H9 (cell line): ENCODE measurements at regions not wholly inside any gene's neighbourhood (a gene's known extent, or its start where the extent isn't known, plus 50 kb on each side); places are given as distances from the start of the nearest gene placed in this dataset.

ENCODE experiments used
- DNase-seq: peaks from one replicate; pipeline ENCODE4 v3.0.0-alpha.2; 2017
- H2AFZ ChIP-seq: one replicate; pipeline ENCODE4 v1.6.1; 2013; ENCODE audit warnings: mild to moderate bottlenecking, low read length, control low read depth, moderate library complexity
- H2AK5ac ChIP-seq: 2 replicates; pipeline ENCODE4 v1.6.1; 2013; ENCODE audit warnings: low read length, control low read depth, mixed read lengths; ENCODE audit not compliant: insufficient read length
- H2BK120ac ChIP-seq: one replicate; pipeline ENCODE4 v1.6.1; 2013; ENCODE audit warnings: low read depth, mild to moderate bottlenecking, low read length, control low read depth, inconsistent platforms; ENCODE audit not compliant: poor library complexity, severe bottlenecking
- H2BK12ac ChIP-seq: 2 replicates; pipeline ENCODE4 v1.6.1; 2013; ENCODE audit warnings: low read length, control low read depth, mixed read lengths, low read depth; ENCODE audit not compliant: insufficient read length
- H2BK15ac ChIP-seq: 2 replicates; pipeline ENCODE4 v1.6.1; 2013; ENCODE audit warnings: low read depth, low read length, control low read depth
- H2BK20ac ChIP-seq: one replicate; pipeline ENCODE4 v1.6.1; 2013; ENCODE audit warnings: low read depth, mild to moderate bottlenecking, low read length, control low read depth, inconsistent platforms; ENCODE audit not compliant: poor library complexity, severe bottlenecking
- H2BK5ac ChIP-seq: 2 replicates; pipeline ENCODE4 v1.6.1; 2013; ENCODE audit warnings: low read length, control low read depth, mixed read lengths; ENCODE audit not compliant: insufficient read length
- H3K14ac ChIP-seq: 2 replicates; pipeline ENCODE4 v1.6.1; 2013; ENCODE audit warnings: low read length, control low read depth; ENCODE audit not compliant: insufficient read depth
- H3K18ac ChIP-seq: 2 replicates; pipeline ENCODE4 v1.6.1; 2013; ENCODE audit warnings: low read depth, mild to moderate bottlenecking, mixed read lengths, low read length, control low read depth; ENCODE audit not compliant: insufficient read length
- H3K23ac ChIP-seq: 2 replicates; pipeline ENCODE4 v1.6.1; 2013; ENCODE audit warnings: low read length, control low read depth, mixed read lengths, low read depth; ENCODE audit not compliant: insufficient read length
- H3K23me2 ChIP-seq: 2 replicates; pipeline ENCODE4 v1.6.1; 2013; ENCODE audit warnings: low read depth, mild to moderate bottlenecking, mixed read lengths, low read length, control low read depth; ENCODE audit not compliant: insufficient read length, poor library complexity, severe bottlenecking
- H3K27ac ChIP-seq: 2 replicates; pipeline ENCODE4 v1.5.1; 2013; ENCODE audit warnings: low read length, control low read depth, mixed read lengths, low read depth; ENCODE audit not compliant: insufficient read length
- H3K27me3 ChIP-seq: 2 replicates; pipeline ENCODE4 v1.6.1; 2013; ENCODE audit warnings: low read length, control low read depth, inconsistent platforms; ENCODE audit not compliant: insufficient read depth
- H3K4ac ChIP-seq: 2 replicates; pipeline ENCODE4 v1.6.1; 2013; ENCODE audit warnings: low read depth, mild to moderate bottlenecking, control low read depth, inconsistent platforms, low read length, moderate library complexity
- H3K4me1 ChIP-seq: 2 replicates; pipeline ENCODE4 v1.6.1; 2013; ENCODE audit warnings: low read length, control low read depth, inconsistent platforms; ENCODE audit not compliant: insufficient read depth
- H3K4me2 ChIP-seq: 2 replicates; pipeline ENCODE4 v1.6.1; 2013; ENCODE audit warnings: low read length, control low read depth, mixed read lengths; ENCODE audit not compliant: insufficient read length, insufficient read depth
- H3K56ac ChIP-seq: 2 replicates; pipeline ENCODE4 v1.6.1; 2013; ENCODE audit warnings: low read depth, mild to moderate bottlenecking, mixed read lengths, low read length, control low read depth; ENCODE audit not compliant: insufficient read length
- H3K79me1 ChIP-seq: 2 replicates; pipeline ENCODE4 v1.6.1; 2013; ENCODE audit warnings: low read depth, mild to moderate bottlenecking, moderate library complexity, low read length, control low read depth, inconsistent platforms; ENCODE audit not compliant: insufficient read depth, poor library complexity, severe bottlenecking
- H3K79me2 ChIP-seq: 2 replicates; pipeline ENCODE4 v1.6.1; 2013; ENCODE audit warnings: low read length, control low read depth, inconsistent platforms; ENCODE audit not compliant: insufficient read depth
- H3K9ac ChIP-seq: 2 replicates; pipeline ENCODE4 v1.6.1; 2013; ENCODE audit warnings: low read length, control low read depth, mixed read lengths; ENCODE audit not compliant: insufficient read length; ENCODE audit errors: extremely low read depth
- H3K9me3 ChIP-seq: one replicate; pipeline ENCODE4 v1.6.1; 2013; ENCODE audit warnings: low read depth, low read length, inconsistent platforms; ENCODE audit not compliant: control insufficient read depth
- H3T11ph ChIP-seq: one replicate; pipeline ENCODE4 v1.6.1; 2013; ENCODE audit warnings: mild to moderate bottlenecking, low read length, control low read depth, inconsistent platforms
- H4K20me1 ChIP-seq: one replicate; pipeline ENCODE4 v1.6.1; 2013; ENCODE audit not compliant: control insufficient read depth, insufficient read length, insufficient read depth
- H4K5ac ChIP-seq: 2 replicates; pipeline ENCODE4 v1.6.1; 2013; ENCODE audit warnings: low read depth, mild to moderate bottlenecking, mixed read lengths, low read length, control low read depth; ENCODE audit not compliant: insufficient read length
- H4K8ac ChIP-seq: replicated peaks from 2 replicates; pipeline ENCODE4 v1.6.1; 2013; ENCODE audit warnings: low read length, control low read depth, mixed read lengths, low read depth; ENCODE audit not compliant: insufficient read length
- H4K91ac ChIP-seq: 2 replicates; pipeline ENCODE4 v1.6.1; 2013; ENCODE audit warnings: low read depth, mild to moderate bottlenecking, moderate library complexity, mixed read lengths, low read length, control low read depth; ENCODE audit not compliant: insufficient read length
- H3K27ac Mint-ChIP-seq, 3 experiments: 2 replicates in 2 of 3; 3 replicates in 1 of 3; pipeline ENCODE4 v1.8.0; 2020 to 2021; ENCODE audit warnings: mixed read lengths in 3 of 3, mild to moderate bottlenecking in 1 of 3, moderate library complexity in 1 of 3
- H3K27me3 Mint-ChIP-seq: 2 replicates; pipeline ENCODE4 v1.8.0; 2021; ENCODE audit warnings: low read depth, mild to moderate bottlenecking, moderate library complexity, mixed read lengths
- H3K36me3 Mint-ChIP-seq, 3 experiments: 2 replicates in 2 of 3; 3 replicates in 1 of 3; pipeline ENCODE4 v1.8.0; 2020 to 2021; ENCODE audit warnings: low read depth in 3 of 3, mixed read lengths in 3 of 3; ENCODE audit not compliant: insufficient read depth in 1 of 3
- H3K4me1 Mint-ChIP-seq, 2 experiments: 2 replicates each; pipeline ENCODE4 v1.8.0; 2020; ENCODE audit warnings: mixed read lengths in 2 of 2
- H3K4me3 Mint-ChIP-seq, 2 experiments: 2 replicates in 1 of 2; 3 replicates in 1 of 2; pipeline ENCODE4 v1.8.0; 2020 to 2021; ENCODE audit warnings: mild to moderate bottlenecking in 2 of 2, mixed read lengths in 2 of 2, moderate library complexity in 1 of 2
- H3K9me3 Mint-ChIP-seq, 2 experiments: 2 replicates in 1 of 2; 3 replicates in 1 of 2; pipeline ENCODE4 v1.8.0; 2020; ENCODE audit warnings: mild to moderate bottlenecking in 2 of 2, mixed read lengths in 2 of 2, moderate library complexity in 1 of 2
- CTCF ChIP-seq: fragments of 200-600 bp; sonication (generic); conservative IDR thresholded peaks from 3 replicates; pipeline ENCODE4 v1.8.0; 2021; ENCODE audit warnings: antibody characterized with exemption, mild to moderate bottlenecking

GRCh38 chr6:115691433-115691832 lies 369.3 kb downstream of the FRK start:
- Mint-ChIP-seq H3K36me3 (no peaks in the 10 kb centered on the region; a peak in 1 of 7 replicates), H3K9me3 (no peaks in the 10 kb centered on the region; a peak in 1 of 5 replicates), H3K27me3 (no peaks in the 10 kb centered on the region), H3K4me3 (no peak overlapping the region), H3K27ac (no peak overlapping the region), H3K4me1 (no peaks in the 10 kb centered on the region)
- H4K8ac ChIP-seq = no peak overlapping the region
- no peak overlapping the region for H3K4me2 ChIP-seq
- no peaks in the 10 kb centered on the region for H3K27me3 ChIP-seq
- H3K23ac ChIP-seq = no peak overlapping the region
- no peaks in the 10 kb centered on the region for H3K79me1 ChIP-seq
- no peak overlapping the region for H3K4ac ChIP-seq
- no peak overlapping the region for H4K91ac ChIP-seq
- no peak overlapping the region for H2BK5ac ChIP-seq
- H3K9ac ChIP-seq = no peak overlapping the region
- no peak for TF ChIP-seq CTCF
- H3T11ph ChIP-seq = no peak overlapping the region
- H3K23me2 ChIP-seq = no peaks in the 10 kb centered on the region
- no peak for DNase-seq
- no peak overlapping the region for H2AFZ ChIP-seq
- H2BK120ac ChIP-seq = no peak overlapping the region
- H2BK15ac ChIP-seq = no peak overlapping the region
- H4K20me1 ChIP-seq = no peaks in the 10 kb centered on the region
- no peak overlapping the region for H3K27ac ChIP-seq
- H3K4me1 ChIP-seq = no peaks in the 10 kb centered on the region
- no peak overlapping the region for H2BK12ac ChIP-seq
- no peaks in the 10 kb centered on the region for H3K79me2 ChIP-seq
- H3K14ac ChIP-seq = no peak overlapping the region
- no peak overlapping the region for H4K5ac ChIP-seq
- no peak overlapping the region for H3K56ac ChIP-seq
- H2BK20ac ChIP-seq = no peak overlapping the region
- no peaks in the 10 kb centered on the region for H3K9me3 ChIP-seq
- no peak overlapping the region for H3K18ac ChIP-seq
- H2AK5ac ChIP-seq = no peak overlapping the region
